GM10248 (cell line): ENCODE measurements at regions not wholly inside any gene's neighbourhood (a gene's known extent, or its start where the extent isn't known, plus 50 kb on each side); places are given as distances from the start of the nearest gene placed in this dataset.

Experiments used
- CTCF ChIA-PET: fragments of 300-600 bp; sonication (Branson Sonifier 250); formaldehyde crosslinking; extraction: SDS; loops from one replicate; lab custom pipeline; 2021; ENCODE audit warnings: antibody characterized with exemption; lab: Yijun Ruan, JAX
- POLR2A ChIA-PET: fragments of 350-650 bp; sonication (Branson Sonifier 250); formaldehyde crosslinking; extraction: SDS; loops from one replicate; lab custom pipeline; 2020; ENCODE audit warnings: antibody characterized with exemption; lab: Yijun Ruan, JAX
- DNase-seq: peaks from one replicate; pipeline ENCODE4 v3.0.0; 2012; ENCODE audit errors: extremely low spot score
- CTCF ChIP-seq: IDR thresholded peaks from 2 replicates; pipeline ENCODE4 v1.5.1; 2012; ENCODE audit warnings: mild to moderate bottlenecking, low read depth; ENCODE audit errors: extremely low read depth, missing control alignments, control extremely low read depth

- TF ChIP-seq CTCF, result no peak
- POLR2A ChIA-PET, result no interaction called here
- CTCF ChIA-PET, result interaction anchor here (0.8 to 3.0 kb wide), 7 partner anchors 9 to 232 kb away, joined by 3 to 13 read pairs (median 6); no protein-coding TSS in a partner anchor
- DNase-seq, result no peak
Observed at GRCh38 chr3:194083637-194084224, 52.2 kb upstream of the HES1 start.

GRCh38 chr3:194084284-194084683, 51.7 kb upstream of the HES1 start:
- CTCF ChIA-PET, result interaction anchor here (0.8 to 3.0 kb wide), 8 partner anchors 10 to 231 kb away, joined by 3 to 13 read pairs (median 5); no protein-coding TSS in a partner anchor

More at GRCh38 chr3:194084284-194084683, 51.7 kb upstream of the HES1 start:
- POLR2A ChIA-PET, result no interaction called here
- peak; percentile 59 for DNase-seq
- TF ChIP-seq CTCF, result no peak
